Endodermal cell (in vitro differentiated cells): ENCODE measurements at regions not wholly inside any gene's neighbourhood (a gene's known extent, or its start where the extent isn't known, plus 50 kb on each side); places are given as distances from the start of the nearest gene placed in this dataset.

ENCODE experiments used
- DNase-seq: peaks from one replicate; pipeline ENCODE4 v3.0.0-alpha.2; 2017
- H3K27ac ChIP-seq: 2 replicates; pipeline ENCODE4 v1.5.1; 2013; ENCODE audit warnings: mild to moderate bottlenecking, low read depth, low read length, moderate library complexity
- H3K27me3 ChIP-seq: 2 replicates; pipeline ENCODE4 v1.6.1; 2013; ENCODE audit warnings: mild to moderate bottlenecking, low read length, moderate library complexity; ENCODE audit not compliant: insufficient read depth, control insufficient read depth, poor library complexity, severe bottlenecking
- H3K36me3 ChIP-seq: 2 replicates; pipeline ENCODE4 v1.7.0; 2013; ENCODE audit warnings: mild to moderate bottlenecking, low read length, moderate library complexity; ENCODE audit not compliant: control insufficient read depth, insufficient read depth
- H3K4me1 ChIP-seq: one replicate; pipeline ENCODE4 v1.7.0; 2013; ENCODE audit warnings: low read length; ENCODE audit not compliant: control insufficient read depth, insufficient read depth
- H3K4me3 ChIP-seq: 2 replicates; pipeline ENCODE4 v1.5.1; 2013; ENCODE audit warnings: mild to moderate bottlenecking, low read length, moderate library complexity
- H3K9ac ChIP-seq: 2 replicates; pipeline ENCODE4 v1.6.1; 2013; ENCODE audit warnings: mild to moderate bottlenecking, low read length, moderate library complexity; ENCODE audit not compliant: poor library complexity, severe bottlenecking; ENCODE audit errors: extremely low read depth
- H3K9me3 ChIP-seq: 2 replicates; pipeline ENCODE4 v1.6.1; 2013; ENCODE audit warnings: mild to moderate bottlenecking, low read length, moderate library complexity; ENCODE audit not compliant: control insufficient read depth
- H3K27ac Mint-ChIP-seq: 2 replicates; pipeline ENCODE4 v1.8.0; 2020; ENCODE audit warnings: mixed read lengths
- H3K27me3 Mint-ChIP-seq: 2 replicates; pipeline ENCODE4 v1.8.0; 2021; ENCODE audit warnings: mild to moderate bottlenecking, mixed read lengths; ENCODE audit not compliant: insufficient read depth
- H3K36me3 Mint-ChIP-seq: 2 replicates; pipeline ENCODE4 v1.8.0; 2020; ENCODE audit warnings: low read depth, mixed read lengths
- H3K4me1 Mint-ChIP-seq: 2 replicates; pipeline ENCODE4 v1.8.0; 2020; ENCODE audit warnings: mixed read lengths
- H3K4me3 Mint-ChIP-seq: 2 replicates; pipeline ENCODE4 v1.8.0; 2020; ENCODE audit warnings: mild to moderate bottlenecking, moderate library complexity, mixed read lengths
- H3K9me3 Mint-ChIP-seq: 2 replicates; pipeline ENCODE4 v1.8.0; 2020; ENCODE audit warnings: mild to moderate bottlenecking, mixed read lengths
- WGBS, 2 experiments: methylation state at CpG; one replicate each; pipeline versions ENCODE4 v1.1.5 to v1.1.7; 2013; ENCODE audit warnings: missing lambda C conversion rate in 2 of 2, mixed read lengths in 1 of 2; ENCODE audit not compliant: insufficient coverage in 1 of 2, insufficient read length in 1 of 2; 5-methylcytosine and 5-hydroxymethylcytosine counted together
- TF ChIP-seq, protein P1 (sequence below): fragments of 200-600 bp; sonication (generic); conservative IDR thresholded peaks from 2 replicates; pipeline ENCODE4 v1.5.0; 2021; ENCODE audit warnings: antibody characterized with exemption, mild to moderate bottlenecking

DNA sequence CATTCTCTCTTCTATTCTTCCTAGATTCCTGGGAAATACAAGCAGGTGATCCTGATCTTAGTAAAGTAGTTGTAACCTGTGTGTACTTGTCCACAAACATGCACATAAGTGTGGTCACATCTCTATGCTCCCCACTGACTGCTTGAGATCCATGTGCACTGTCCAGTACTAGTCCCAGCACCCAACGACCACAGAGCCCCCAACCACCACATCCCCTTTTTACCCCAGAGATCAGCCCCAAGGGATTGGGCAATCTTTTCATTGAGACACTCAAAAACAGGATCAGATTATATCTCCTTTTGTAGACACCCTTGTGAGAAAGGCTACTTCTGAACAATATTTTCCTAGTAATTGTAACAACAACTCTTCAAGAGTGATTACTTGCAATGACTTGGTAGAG, 240.6 kb downstream of the ACTL7B start:
- H3K27ac Mint-ChIP-seq, result no peak overlapping the region
- H3K4me3 Mint-ChIP-seq, result no peak overlapping the region
- no peaks in the 10 kb centered on the region for H3K36me3 Mint-ChIP-seq
- Histone ChIP-seq H3K9me3 (no peaks in the 10 kb centered on the region), H3K27ac (no peak overlapping the region), H3K4me1 (no peaks in the 10 kb centered on the region), H3K9ac (no peak overlapping the region), H3K36me3 (no peaks in the 10 kb centered on the region), H3K27me3 (peaks cover 26% of the 10 kb centered on the region), H3K4me3 (no peak overlapping the region)
- DNase-seq, result no peak
- TF ChIP-seq, protein P1, sequence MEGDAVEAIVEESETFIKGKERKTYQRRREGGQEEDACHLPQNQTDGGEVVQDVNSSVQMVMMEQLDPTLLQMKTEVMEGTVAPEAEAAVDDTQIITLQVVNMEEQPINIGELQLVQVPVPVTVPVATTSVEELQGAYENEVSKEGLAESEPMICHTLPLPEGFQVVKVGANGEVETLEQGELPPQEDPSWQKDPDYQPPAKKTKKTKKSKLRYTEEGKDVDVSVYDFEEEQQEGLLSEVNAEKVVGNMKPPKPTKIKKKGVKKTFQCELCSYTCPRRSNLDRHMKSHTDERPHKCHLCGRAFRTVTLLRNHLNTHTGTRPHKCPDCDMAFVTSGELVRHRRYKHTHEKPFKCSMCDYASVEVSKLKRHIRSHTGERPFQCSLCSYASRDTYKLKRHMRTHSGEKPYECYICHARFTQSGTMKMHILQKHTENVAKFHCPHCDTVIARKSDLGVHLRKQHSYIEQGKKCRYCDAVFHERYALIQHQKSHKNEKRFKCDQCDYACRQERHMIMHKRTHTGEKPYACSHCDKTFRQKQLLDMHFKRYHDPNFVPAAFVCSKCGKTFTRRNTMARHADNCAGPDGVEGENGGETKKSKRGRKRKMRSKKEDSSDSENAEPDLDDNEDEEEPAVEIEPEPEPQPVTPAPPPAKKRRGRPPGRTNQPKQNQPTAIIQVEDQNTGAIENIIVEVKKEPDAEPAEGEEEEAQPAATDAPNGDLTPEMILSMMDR, result no peak
- WGBS, 2 experiments, result 87% methylated on average over 1 of the region's 1 CpG; no CpG with 5 or more reads in 1 of the 2 experiments
- H3K9me3 Mint-ChIP-seq, result no peaks in the 10 kb centered on the region
- H3K27me3 Mint-ChIP-seq, result peaks cover 15% of the 10 kb centered on the region
- H3K4me1 Mint-ChIP-seq, result no peaks in the 10 kb centered on the region

DNA sequence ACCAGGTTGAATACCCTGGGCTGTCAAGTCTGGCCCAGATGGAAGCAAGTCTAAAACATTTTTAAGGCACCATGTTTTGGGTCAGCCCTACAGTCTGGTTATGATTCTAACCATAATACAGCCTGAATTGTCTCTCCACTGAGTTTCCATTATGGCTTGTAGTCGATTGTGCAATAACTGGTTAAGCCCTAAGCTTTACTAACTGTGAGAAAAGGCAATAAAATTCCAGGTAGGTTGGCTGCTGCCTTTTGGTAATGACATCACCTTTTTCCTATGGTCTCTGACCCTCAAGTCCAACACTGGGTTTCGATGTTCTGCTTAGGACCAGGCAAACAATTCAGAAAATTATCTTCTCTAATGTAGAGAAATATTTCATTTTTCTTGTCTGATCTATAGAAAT, 243.3 kb downstream of the ACTL7B start:
- Histone ChIP-seq H3K27me3 (peaks cover 34% of the 10 kb centered on the region), H3K9me3 (no peaks in the 10 kb centered on the region), H3K27ac (no peak overlapping the region), H3K4me3 (no peak overlapping the region), H3K4me1 (no peaks in the 10 kb centered on the region), H3K36me3 (no peaks in the 10 kb centered on the region), H3K9ac (no peak overlapping the region)
- DNase-seq, result no peak
- H3K4me3 Mint-ChIP-seq, result no peak overlapping the region
- TF ChIP-seq, protein P1, result no peak
- peaks cover 15% of the 10 kb centered on the region for H3K27me3 Mint-ChIP-seq
- H3K27ac Mint-ChIP-seq, result no peak overlapping the region
- no peaks in the 10 kb centered on the region for H3K36me3 Mint-ChIP-seq
- 84 to 100% methylated on average over 2 of the region's 2 CpGs for WGBS, 2 experiments
- no peaks in the 10 kb centered on the region for H3K9me3 Mint-ChIP-seq
- H3K4me1 Mint-ChIP-seq, result peaks cover 6% of the 10 kb centered on the region

DNA sequence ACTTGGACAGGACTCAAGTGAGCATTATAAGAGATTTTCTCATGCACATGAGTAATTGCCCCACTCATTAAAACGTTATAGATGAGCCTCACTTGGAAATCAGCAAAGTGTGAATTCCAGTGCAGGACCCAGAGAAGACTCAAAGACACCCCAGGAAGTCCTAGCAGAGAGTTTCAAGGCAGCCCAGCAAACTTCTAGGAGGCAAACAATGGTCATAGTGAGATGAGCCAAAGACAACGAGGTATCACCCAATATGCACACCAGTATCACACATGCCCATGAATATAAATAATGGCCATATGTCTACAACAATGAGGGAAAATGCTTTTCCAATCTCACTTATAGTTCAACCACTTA, 245.9 kb downstream of the ACTL7B start:
- Mint-ChIP-seq H3K4me3 (no peak overlapping the region), H3K9me3 (no peaks in the 10 kb centered on the region), H3K4me1 (peaks cover 6% of the 10 kb centered on the region), H3K36me3 (no peaks in the 10 kb centered on the region), H3K27me3 (peaks cover 6% of the 10 kb centered on the region), H3K27ac (no peak overlapping the region)
- H3K9me3 ChIP-seq, result no peaks in the 10 kb centered on the region
- H3K36me3 ChIP-seq, result no peaks in the 10 kb centered on the region
- H3K4me3 ChIP-seq, result no peak overlapping the region
- no peak overlapping the region for H3K9ac ChIP-seq
- H3K27ac ChIP-seq, result no peak overlapping the region
- DNase-seq, result no peak
- 50 to 89% methylated on average over 1 to 2 of the region's 2 CpGs for WGBS, 2 experiments
- TF ChIP-seq, protein P1, result no peak
- no peaks in the 10 kb centered on the region for H3K4me1 ChIP-seq
- H3K27me3 ChIP-seq, result peaks cover 32% of the 10 kb centered on the region
